BJ (cell line): ENCODE measurements at regions not wholly inside any gene's neighbourhood (a gene's known extent, or its start where the extent isn't known, plus 50 kb on each side); places are given as distances from the start of the nearest gene placed in this dataset.

ENCODE experiments used
- CTCF ChIA-PET: fragments of 350-600 bp; formaldehyde crosslinking; extraction: SDS; loops from one replicate; lab custom pipeline; 2021; ENCODE audit warnings: antibody characterized with exemption, inconsistent platforms; lab: Yijun Ruan, JAX
- POLR2A ChIA-PET: fragments of 300-600 bp; sonication (Branson Sonifier 250); formaldehyde crosslinking; extraction: SDS; loops from one replicate; lab custom pipeline; 2021; ENCODE audit warnings: antibody characterized with exemption; lab: Charles Lee
- DNase-seq: peaks from one replicate; pipeline ENCODE4 v3.0.0-alpha.2; 2011; ENCODE audit warnings: low read depth
- H3K27me3 ChIP-seq: 2 replicates; pipeline ENCODE4 v1.6.0; 2011; ENCODE audit warnings: low read length; ENCODE audit not compliant: control insufficient read depth, insufficient read depth
- H3K36me3 ChIP-seq: 2 replicates; pipeline ENCODE4 v1.5.1; 2011; ENCODE audit warnings: low read length; ENCODE audit not compliant: control insufficient read depth, insufficient read depth
- H3K4me3 ChIP-seq: 2 replicates; pipeline ENCODE4 v1.5.1; 2011; ENCODE audit warnings: low read depth, mild to moderate bottlenecking, control low read depth, low read length
- TF ChIP-seq, protein P1 (sequence below): IDR thresholded peaks from 2 replicates; pipeline ENCODE4 v1.5.1; 2011; ENCODE audit warnings: low read depth, mild to moderate bottlenecking, control low read depth, inconsistent platforms, low read length, moderate library complexity; ENCODE audit not compliant: insufficient read depth

DNA sequence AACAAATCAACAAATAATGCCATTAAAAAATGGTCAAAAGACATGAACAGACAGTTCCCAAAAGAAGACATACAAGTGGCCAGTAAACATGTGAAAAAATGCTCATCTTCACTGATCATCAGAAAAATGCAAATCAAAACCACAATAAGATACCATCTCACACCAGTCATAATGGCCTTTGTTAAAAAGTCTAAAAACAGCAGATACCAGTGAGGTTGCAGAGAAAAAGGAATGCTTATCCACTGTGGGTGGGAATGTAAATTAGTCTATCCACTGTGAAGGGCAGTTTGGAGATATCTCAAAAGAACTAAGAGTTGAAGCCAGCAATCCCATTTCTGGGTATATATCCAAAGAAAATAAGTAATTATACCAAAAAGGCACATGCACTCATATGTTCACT is 668.1 kb upstream of the CPEB2 start:
- Histone ChIP-seq H3K36me3 (no peaks in the 10 kb centered on the region), H3K27me3 (no peaks in the 10 kb centered on the region), H3K4me3 (no peak overlapping the region)
- CTCF ChIA-PET = no interaction called here
- POLR2A ChIA-PET = no interaction called here
- DNase-seq = no peak
- TF ChIP-seq, protein P1, sequence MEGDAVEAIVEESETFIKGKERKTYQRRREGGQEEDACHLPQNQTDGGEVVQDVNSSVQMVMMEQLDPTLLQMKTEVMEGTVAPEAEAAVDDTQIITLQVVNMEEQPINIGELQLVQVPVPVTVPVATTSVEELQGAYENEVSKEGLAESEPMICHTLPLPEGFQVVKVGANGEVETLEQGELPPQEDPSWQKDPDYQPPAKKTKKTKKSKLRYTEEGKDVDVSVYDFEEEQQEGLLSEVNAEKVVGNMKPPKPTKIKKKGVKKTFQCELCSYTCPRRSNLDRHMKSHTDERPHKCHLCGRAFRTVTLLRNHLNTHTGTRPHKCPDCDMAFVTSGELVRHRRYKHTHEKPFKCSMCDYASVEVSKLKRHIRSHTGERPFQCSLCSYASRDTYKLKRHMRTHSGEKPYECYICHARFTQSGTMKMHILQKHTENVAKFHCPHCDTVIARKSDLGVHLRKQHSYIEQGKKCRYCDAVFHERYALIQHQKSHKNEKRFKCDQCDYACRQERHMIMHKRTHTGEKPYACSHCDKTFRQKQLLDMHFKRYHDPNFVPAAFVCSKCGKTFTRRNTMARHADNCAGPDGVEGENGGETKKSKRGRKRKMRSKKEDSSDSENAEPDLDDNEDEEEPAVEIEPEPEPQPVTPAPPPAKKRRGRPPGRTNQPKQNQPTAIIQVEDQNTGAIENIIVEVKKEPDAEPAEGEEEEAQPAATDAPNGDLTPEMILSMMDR = no peak

GRCh38 chr4:14335872-14336271 is 666.4 kb upstream of the CPEB2 start:
- Histone ChIP-seq H3K27me3 (peaks cover 1% of the 10 kb centered on the region; the same call in 1 of the 2 replicates), H3K36me3 (no peaks in the 10 kb centered on the region), H3K4me3 (no peak overlapping the region)
- ChIA-PET POLR2A (no interaction called here), CTCF (no interaction called here)
- no peak for DNase-seq
- TF ChIP-seq, protein P1 = no peak

GRCh38 chr4:14336656-14337055 is 665.6 kb upstream of the CPEB2 start:
- TF ChIP-seq, protein P1 = no peak
- POLR2A ChIA-PET = no interaction called here
- no peak for DNase-seq

GRCh38 chr4:14337892-14338584 is 664.2 kb upstream of the CPEB2 start:
- TF ChIP-seq, protein P1 = no peak
- Histone ChIP-seq H3K36me3 (no peaks in the 10 kb centered on the region), H3K27me3 (peaks cover 1% of the 10 kb centered on the region; the same call in 1 of the 2 replicates), H3K4me3 (no peak overlapping the region)
- no peak for DNase-seq
- CTCF ChIA-PET = no interaction called here
- POLR2A ChIA-PET = no interaction called here

More at GRCh38 chr4:14336656-14337055, 665.6 kb upstream of the CPEB2 start:
- CTCF ChIA-PET = no interaction called here
- H3K4me3 ChIP-seq = no peak overlapping the region
- H3K27me3 ChIP-seq = peaks cover 1% of the 10 kb centered on the region; the same call in 1 of the 2 replicates
- H3K36me3 ChIP-seq = no peaks in the 10 kb centered on the region

- Histone ChIP-seq H3K4me3 (no peak overlapping the region), H3K27me3 (peaks cover 1% of the 10 kb centered on the region; the same call in 1 of the 2 replicates), H3K36me3 (no peaks in the 10 kb centered on the region)
- CTCF ChIA-PET = no interaction called here
- TF ChIP-seq, protein P1 = no peak
- no peak for DNase-seq
- POLR2A ChIA-PET = no interaction called here
Observed at GRCh38 chr4:14338585-14339265, 663.6 kb upstream of the CPEB2 start.
